ENCODE measurements at regions not wholly inside any gene's neighbourhood (a gene's known extent, or its start where the extent isn't known, plus 50 kb on each side); places are given as distances from the start of the nearest gene placed in this dataset.

DNA sequence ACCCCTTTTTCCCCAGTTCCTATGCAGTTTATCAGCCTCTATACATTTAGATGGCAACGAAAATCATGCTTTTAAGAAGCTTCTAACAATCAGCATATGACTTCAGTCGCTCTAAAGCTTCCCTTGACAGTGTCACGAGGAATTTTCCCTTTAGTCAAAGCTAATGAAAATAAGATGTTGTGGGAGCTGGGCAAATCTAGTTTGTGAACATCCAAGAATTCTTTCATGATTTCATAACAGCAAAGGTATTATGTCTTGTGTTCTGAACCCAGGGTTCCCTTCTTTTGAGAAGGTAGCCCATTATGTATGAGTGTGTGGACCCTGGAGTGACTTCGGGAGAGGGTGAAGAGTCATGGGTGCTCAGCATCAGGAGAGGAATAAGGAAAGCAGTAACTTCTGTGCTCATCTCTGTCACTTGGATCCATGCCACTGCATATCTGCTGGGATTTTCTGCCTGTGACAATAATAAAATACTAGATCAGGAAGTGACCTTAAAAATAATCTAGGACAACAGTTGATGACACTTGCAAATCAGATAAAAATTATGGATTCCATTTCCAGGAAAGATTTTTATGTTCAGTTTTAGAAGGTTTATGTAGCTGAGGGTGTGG lies 102.4 kb downstream of the PCSK1 start (continued):
- TF ChIP-seq, protein P1, sequence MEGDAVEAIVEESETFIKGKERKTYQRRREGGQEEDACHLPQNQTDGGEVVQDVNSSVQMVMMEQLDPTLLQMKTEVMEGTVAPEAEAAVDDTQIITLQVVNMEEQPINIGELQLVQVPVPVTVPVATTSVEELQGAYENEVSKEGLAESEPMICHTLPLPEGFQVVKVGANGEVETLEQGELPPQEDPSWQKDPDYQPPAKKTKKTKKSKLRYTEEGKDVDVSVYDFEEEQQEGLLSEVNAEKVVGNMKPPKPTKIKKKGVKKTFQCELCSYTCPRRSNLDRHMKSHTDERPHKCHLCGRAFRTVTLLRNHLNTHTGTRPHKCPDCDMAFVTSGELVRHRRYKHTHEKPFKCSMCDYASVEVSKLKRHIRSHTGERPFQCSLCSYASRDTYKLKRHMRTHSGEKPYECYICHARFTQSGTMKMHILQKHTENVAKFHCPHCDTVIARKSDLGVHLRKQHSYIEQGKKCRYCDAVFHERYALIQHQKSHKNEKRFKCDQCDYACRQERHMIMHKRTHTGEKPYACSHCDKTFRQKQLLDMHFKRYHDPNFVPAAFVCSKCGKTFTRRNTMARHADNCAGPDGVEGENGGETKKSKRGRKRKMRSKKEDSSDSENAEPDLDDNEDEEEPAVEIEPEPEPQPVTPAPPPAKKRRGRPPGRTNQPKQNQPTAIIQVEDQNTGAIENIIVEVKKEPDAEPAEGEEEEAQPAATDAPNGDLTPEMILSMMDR (IDR thresholded peaks at IDR 0.05; ENCODE audit: control extremely low read depth in 1 of 3, insufficient read depth in 1 of 3, low read depth in 1 of 3, low read length in 3 of 3): no peak
- TF ChIP-seq POU5F1 (IDR thresholded peaks at IDR 0.05; ENCODE audit: low read depth, low read length) (no peak), POLR2AphosphoS5 (IDR thresholded peaks at IDR 0.05; ENCODE audit: low read depth, low read length) (no peak), SUZ12 (IDR thresholded peaks at IDR 0.05; ENCODE audit: low read length) (no peak), BRCA1 (IDR thresholded peaks at IDR 0.05; ENCODE audit: low read depth, low read length) (no peak), MAFK (IDR thresholded peaks at IDR 0.05; ENCODE audit: low read depth, low read length) (no peak), JUND (IDR thresholded peaks at IDR 0.05; ENCODE audit: low read length) (no peak), YY1 (IDR thresholded peaks at IDR 0.05; ENCODE audit: low read depth, low read length) (no peak)
- TF ChIP-seq, protein P2, sequence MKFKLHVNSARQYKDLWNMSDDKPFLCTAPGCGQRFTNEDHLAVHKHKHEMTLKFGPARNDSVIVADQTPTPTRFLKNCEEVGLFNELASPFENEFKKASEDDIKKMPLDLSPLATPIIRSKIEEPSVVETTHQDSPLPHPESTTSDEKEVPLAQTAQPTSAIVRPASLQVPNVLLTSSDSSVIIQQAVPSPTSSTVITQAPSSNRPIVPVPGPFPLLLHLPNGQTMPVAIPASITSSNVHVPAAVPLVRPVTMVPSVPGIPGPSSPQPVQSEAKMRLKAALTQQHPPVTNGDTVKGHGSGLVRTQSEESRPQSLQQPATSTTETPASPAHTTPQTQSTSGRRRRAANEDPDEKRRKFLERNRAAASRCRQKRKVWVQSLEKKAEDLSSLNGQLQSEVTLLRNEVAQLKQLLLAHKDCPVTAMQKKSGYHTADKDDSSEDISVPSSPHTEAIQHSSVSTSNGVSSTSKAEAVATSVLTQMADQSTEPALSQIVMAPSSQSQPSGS (IDR thresholded peaks at IDR 0.05; ENCODE audit: low read length): no peak

All from H1 (cell line).